IMR-90 (cell line): ENCODE measurements at regions not wholly inside any gene's neighbourhood (a gene's known extent, or its start where the extent isn't known, plus 50 kb on each side); places are given as distances from the start of the nearest gene placed in this dataset.

Experiments used
- CEBPB ChIP-seq: IDR thresholded peaks from 2 replicates; pipeline ENCODE4 v1.6.1; 2012; ENCODE audit warnings: low read depth, low read length, improper control_type of control experiment
- MAFK ChIP-seq: IDR thresholded peaks from 2 replicates; pipeline ENCODE4 v1.6.1; 2012; ENCODE audit warnings: low read depth, low read length, improper control_type of control experiment
- MAZ ChIP-seq: IDR thresholded peaks from 2 replicates; pipeline ENCODE4 v1.6.1; 2012; ENCODE audit warnings: low read depth, mild to moderate bottlenecking, low read length, improper control_type of control experiment, moderate library complexity, borderline replicate concordance
- MXI1 ChIP-seq: IDR thresholded peaks from 2 replicates; pipeline ENCODE4 v1.6.1; 2012; ENCODE audit warnings: low read depth, mild to moderate bottlenecking, low read length, moderate library complexity, borderline replicate concordance
- POLR2A ChIP-seq: IDR thresholded peaks from 2 replicates; pipeline ENCODE4 v1.6.1; 2012; ENCODE audit warnings: mild to moderate bottlenecking, low read depth, low read length
- SMC3 ChIP-seq: fragments of 150-350 bp; IDR thresholded peaks from 2 replicates; pipeline ENCODE4 v1.6.1; 2016; ENCODE audit warnings: low read depth, mild to moderate bottlenecking, antibody characterized with exemption, low read length, moderate library complexity
- TF ChIP-seq, protein P1 (sequence below): conservative IDR thresholded peaks from 2 replicates; pipeline ENCODE4 v1.5.1; 2012; ENCODE audit warnings: mild to moderate bottlenecking, low read depth, low read length, improper control_type of control experiment
- TF ChIP-seq, protein P2 (sequence below): fragments of 150-350 bp; IDR thresholded peaks from 2 replicates; pipeline ENCODE4 v1.6.1; 2016; ENCODE audit warnings: low read depth, mild to moderate bottlenecking, low read length, moderate library complexity, borderline replicate concordance

DNA sequence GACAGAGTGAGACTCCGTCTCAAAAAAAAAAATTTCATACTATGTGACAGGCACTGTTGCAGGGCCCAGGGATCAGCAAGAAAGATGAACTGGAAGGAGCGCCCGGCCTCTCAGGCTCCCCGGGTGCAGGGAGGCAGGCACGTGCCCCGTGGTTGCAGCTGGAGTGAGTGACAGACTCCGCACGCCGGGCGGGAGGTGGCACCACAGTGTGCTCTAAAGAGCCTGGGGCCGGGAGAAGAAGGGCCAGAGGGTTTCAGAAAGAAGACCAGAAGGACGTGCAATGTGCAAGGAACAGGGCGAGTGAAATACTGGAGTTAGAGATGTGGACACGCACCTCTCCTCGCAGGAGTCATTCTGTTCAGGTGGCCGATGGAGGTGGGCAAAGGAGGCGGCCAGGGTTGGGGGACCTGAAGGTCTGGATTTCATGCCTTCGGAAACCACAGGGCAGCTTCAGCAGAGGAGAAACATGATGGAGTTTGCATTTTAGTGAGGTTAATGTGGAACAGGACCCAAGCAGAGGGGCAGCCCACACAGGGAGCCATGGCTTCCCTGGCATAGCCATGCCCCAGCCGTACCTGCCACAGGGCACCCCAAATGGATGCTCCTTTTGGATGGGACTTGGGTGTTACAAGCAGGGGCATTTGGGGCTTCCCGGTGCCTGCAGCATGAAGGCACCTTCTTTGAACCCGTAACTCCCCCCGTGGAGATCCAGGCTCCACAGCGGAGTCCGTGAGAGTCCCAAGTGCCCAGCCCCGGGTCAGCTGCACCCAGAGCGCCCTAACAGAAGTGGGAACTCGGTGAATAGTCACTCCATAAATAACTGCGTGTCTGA, 226.2 kb downstream of the ERMARD start:
- TF ChIP-seq, protein P1, sequence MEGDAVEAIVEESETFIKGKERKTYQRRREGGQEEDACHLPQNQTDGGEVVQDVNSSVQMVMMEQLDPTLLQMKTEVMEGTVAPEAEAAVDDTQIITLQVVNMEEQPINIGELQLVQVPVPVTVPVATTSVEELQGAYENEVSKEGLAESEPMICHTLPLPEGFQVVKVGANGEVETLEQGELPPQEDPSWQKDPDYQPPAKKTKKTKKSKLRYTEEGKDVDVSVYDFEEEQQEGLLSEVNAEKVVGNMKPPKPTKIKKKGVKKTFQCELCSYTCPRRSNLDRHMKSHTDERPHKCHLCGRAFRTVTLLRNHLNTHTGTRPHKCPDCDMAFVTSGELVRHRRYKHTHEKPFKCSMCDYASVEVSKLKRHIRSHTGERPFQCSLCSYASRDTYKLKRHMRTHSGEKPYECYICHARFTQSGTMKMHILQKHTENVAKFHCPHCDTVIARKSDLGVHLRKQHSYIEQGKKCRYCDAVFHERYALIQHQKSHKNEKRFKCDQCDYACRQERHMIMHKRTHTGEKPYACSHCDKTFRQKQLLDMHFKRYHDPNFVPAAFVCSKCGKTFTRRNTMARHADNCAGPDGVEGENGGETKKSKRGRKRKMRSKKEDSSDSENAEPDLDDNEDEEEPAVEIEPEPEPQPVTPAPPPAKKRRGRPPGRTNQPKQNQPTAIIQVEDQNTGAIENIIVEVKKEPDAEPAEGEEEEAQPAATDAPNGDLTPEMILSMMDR: no peak
- TF ChIP-seq MXI1 (no peak), CEBPB (no peak), POLR2A (no peak), MAFK (no peak), SMC3 (no peak), MAZ (no peak)
- TF ChIP-seq, protein P2, sequence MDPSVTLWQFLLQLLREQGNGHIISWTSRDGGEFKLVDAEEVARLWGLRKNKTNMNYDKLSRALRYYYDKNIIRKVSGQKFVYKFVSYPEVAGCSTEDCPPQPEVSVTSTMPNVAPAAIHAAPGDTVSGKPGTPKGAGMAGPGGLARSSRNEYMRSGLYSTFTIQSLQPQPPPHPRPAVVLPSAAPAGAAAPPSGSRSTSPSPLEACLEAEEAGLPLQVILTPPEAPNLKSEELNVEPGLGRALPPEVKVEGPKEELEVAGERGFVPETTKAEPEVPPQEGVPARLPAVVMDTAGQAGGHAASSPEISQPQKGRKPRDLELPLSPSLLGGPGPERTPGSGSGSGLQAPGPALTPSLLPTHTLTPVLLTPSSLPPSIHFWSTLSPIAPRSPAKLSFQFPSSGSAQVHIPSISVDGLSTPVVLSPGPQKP: no peak
